HG03469 (cell line): ENCODE measurements at regions not wholly inside any gene's neighbourhood (a gene's known extent, or its start where the extent isn't known, plus 50 kb on each side); places are given as distances from the start of the nearest gene placed in this dataset.

Experiments
- ATAC-seq: cut with Tn5 transposase; IDR thresholded peaks from one replicate; pipeline ENCODE4 v1.9.1; 2021; ENCODE audit warnings: mild to moderate bottlenecking, moderate library complexity, moderate number of reproducible peaks; ENCODE audit not compliant: unreplicated experiment

GRCh38 chr4:71923070-71923469, 108.7 kb upstream of the NPFFR2 start:
- no peak for ATAC-seq

- ATAC-seq, result no peak
Observed at GRCh38 chr4:71930459-71930858, 101.3 kb upstream of the NPFFR2 start.

DNA sequence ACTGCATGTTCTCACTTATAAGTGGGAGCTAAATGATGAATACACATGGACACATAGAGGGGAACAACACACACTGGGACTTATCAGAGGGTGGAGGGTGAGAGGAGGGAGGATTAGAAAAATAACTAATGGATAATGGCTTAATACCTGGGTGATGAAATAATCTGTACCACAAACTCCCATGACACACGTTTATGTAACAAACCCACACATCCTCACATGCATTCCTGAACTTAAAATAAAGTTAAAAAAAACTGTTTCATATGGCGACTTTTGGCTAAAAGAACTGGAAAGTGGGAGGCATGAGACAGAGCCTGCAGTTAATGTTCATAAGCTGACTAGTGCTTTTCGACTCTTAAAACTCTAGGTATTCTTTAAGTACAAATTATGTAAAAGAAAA, 98.9 kb upstream of the NPFFR2 start:
- ATAC-seq, result no peak

- no peak for ATAC-seq
Observed at GRCh38 chr4:71938776-71939175, 93.0 kb upstream of the NPFFR2 start.

DNA sequence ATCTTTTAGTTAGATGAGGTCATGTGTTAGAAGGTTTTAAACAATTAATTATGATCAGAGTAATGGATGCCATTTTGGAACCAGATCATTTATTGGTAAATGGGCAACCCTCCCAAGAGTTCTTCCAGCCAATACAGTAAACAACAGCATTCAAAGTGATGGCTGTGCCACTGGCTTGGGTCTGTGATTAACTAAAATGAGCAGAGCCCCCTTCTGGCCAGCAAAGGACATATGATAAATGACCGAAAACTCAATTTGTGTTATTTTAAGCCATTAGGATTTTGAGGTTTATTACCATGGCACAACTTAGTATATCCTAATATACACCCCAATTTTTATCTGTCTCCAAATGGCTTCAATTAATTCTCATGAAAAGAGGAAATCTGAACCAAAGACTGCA, 90.8 kb upstream of the NPFFR2 start:
- ATAC-seq, result no peak

DNA sequence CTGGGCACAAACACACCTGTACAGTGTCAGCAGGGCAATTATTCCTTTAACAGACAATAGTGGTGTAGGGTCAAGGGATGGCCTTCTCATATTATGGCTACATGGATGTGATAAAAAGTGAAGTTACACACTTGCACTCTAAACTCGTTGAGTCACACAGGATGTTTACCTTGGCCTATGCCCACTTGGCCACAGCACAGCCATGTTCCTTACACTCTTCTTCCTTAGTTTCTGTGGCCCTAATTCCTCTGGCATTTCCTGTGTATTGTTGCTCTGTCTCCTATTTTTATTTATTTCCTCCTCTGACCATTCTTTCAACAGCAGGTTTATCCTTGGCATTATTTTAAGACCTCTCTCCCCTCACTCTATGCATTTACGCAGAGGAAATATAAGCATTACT, 86.8 kb upstream of the NPFFR2 start:
- no peak for ATAC-seq

DNA sequence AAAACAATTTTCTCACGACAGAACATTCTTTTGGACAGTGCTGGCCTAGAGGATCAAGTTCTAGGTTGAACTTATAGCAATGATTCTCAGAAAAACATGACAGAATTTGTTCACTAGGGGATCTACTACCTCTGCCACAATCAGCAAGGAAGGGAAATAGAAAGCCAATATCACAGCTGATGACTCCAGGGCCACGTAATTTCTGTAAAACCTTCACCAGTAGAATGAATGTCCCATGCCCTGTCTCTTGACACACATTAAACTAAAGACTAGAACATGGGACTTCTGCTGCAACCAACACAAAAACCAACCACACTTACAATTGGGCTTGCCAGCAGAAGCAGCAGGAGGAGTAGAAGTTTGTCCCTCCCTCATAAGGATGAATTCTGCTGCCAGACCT, 86.0 kb upstream of the NPFFR2 start:
- ATAC-seq, result no peak

DNA sequence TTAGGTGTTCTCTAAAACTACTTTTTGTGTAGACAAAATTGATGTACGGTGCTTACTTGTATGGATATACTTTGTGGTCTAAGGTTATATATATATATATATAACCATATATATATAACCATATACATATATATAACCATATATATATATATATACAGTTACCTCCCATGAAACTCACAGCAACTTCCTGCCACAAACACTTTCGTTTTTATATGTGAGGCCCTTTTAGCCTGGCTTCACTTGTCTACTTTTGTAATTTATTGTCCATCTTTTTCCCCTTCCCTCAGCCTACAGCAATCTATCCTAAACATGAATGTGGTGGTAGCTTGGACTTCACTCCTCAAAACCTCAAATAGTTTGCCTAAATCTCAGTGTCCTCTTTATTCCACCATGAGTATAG, 72.8 kb upstream of the NPFFR2 start:
- ATAC-seq, result no peak

- no peak for ATAC-seq
Observed at GRCh38 chr4:71962622-71963264, 69.1 kb upstream of the NPFFR2 start.

DNA sequence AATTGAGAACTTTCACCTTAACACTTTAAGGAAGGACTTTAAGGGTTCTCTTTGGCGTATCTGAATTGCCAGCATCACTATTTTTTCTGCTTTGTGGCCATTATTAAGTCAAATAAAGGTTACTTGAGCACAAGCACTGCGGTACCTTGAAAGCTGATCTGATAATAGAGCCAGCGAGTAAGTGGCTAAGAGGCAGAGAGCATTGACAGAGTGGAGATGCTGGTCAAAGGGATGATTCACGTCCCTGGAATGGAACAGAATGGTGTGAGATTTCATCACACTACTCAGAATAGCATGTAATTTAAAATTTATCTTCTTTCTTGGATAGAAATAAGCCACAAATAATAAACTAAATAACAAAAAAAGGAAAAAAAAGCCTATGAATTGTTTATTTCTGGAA, 57.1 kb upstream of the NPFFR2 start:
- ATAC-seq, result no peak

DNA sequence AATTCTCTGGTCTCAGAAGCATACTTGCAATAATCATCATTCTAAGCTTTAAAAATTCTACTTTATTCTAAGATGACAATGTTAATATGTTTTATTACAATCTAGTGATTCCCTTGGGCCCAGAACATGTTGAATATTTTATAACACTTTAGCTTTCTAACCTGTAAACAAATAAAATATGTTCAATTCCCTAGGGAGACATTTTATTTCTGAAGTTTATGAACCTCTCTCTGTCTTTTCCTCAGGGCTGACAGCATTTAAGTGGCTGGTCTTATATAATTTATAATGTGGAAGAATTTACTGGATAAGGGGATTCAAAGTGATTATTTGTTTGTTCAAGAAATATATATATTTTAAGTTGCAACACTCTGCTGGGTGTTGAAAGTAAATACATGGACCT, 55.3 kb upstream of the NPFFR2 start:
- no peak for ATAC-seq

- ATAC-seq, result no peak
Observed at GRCh38 chr4:71978210-71978835, 53.5 kb upstream of the NPFFR2 start.

DNA sequence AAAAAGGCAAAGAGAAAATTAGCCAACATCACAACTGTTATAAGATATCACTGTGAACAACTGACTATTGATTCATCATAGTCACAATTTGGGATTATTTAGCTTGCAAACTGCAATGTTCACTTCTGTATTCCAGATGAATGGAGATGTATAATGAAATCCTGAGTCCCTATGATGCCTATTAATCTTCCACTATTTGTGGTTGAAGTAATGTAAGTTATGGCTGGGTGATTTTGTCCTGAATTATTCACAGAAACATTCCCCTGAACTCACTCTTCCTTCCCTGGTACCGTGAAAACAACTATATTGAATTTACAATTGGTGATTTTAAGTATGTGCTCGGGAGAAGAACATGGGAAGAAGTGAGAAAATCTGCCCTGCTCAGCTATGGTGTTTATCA, 50.8 kb upstream of the NPFFR2 start:
- no peak for ATAC-seq
